ENCODE measurements at regions not wholly inside any gene's neighbourhood (a gene's known extent, or its start where the extent isn't known, plus 50 kb on each side); places are given as distances from the start of the nearest gene placed in this dataset.

- Mint-ChIP-seq H3K4me1 (no peaks in the 10 kb centered on the region), H3K4me3 (no peak overlapping the region), H3K9me3 (ENCODE audit: insufficient read depth) (peaks cover 3% of the 10 kb centered on the region), H3K27me3 (no peaks in the 10 kb centered on the region), H3K27ac (no peak overlapping the region)
- Histone ChIP-seq H3K4me3 (ENCODE audit: control extremely low read depth in 1 of 5, extremely low read depth in 1 of 5, insufficient read depth in 1 of 5, low read depth in 2 of 5, low read length in 4 of 5) (no peak overlapping the region), H3K79me2 (ENCODE audit: control insufficient read depth, insufficient read depth, low read length) (no peaks in the 10 kb centered on the region), H3K9me3 (ENCODE audit: control extremely low read depth in 1 of 3, control insufficient read depth in 2 of 3, insufficient read depth in 1 of 3, low read length in 2 of 3) (no peaks in the 10 kb centered on the region), H3K4me1 (ENCODE audit: control insufficient read depth in 2 of 2, insufficient read depth in 2 of 2, low read length in 2 of 2) (no peaks in the 10 kb centered on the region), H3K36me3 (replicated peaks in 1 of 2; ENCODE audit: control extremely low read depth in 1 of 2, control insufficient read depth in 1 of 2, extremely low read depth in 1 of 2, insufficient read depth in 2 of 2, low read length in 1 of 2) (no peaks in the 10 kb centered on the region), H3K27me3 (replicated peaks in 1 of 4; ENCODE audit: control extremely low read depth in 1 of 4, control insufficient read depth in 3 of 4, insufficient read depth in 4 of 4, low read length in 3 of 4) (no peaks in the 10 kb centered on the region), H2AFZ (ENCODE audit: insufficient read depth, low read depth, low read length, poor library complexity, severe bottlenecking) (no peak overlapping the region), H3K4me2 (replicated peaks; ENCODE audit: low read depth, low read length, poor library complexity, severe bottlenecking) (no peak overlapping the region), H3K27ac (ENCODE audit: low read length in 2 of 2) (no peak overlapping the region), H3K9ac (ENCODE audit: low read length) (no peak overlapping the region), H4K20me1 (ENCODE audit: control insufficient read depth, insufficient read depth, low read length, poor library complexity, severe bottlenecking) (no peaks in the 10 kb centered on the region)
- DNase-seq (no peak), ATAC-seq (ENCODE audit: low read depth) (no peak)
- TF ChIP-seq EZH2 (IDR thresholded peaks at IDR 0.05; ENCODE audit: borderline replicate concordance, insufficient read depth, low read depth, low read length, poor library complexity, severe bottlenecking) (no peak), CTCF (IDR thresholded peaks at IDR 0.05) (no peak)
- no CpG with 5 or more reads among the region's 2 CpGs for WGBS (ENCODE audit: insufficient coverage)
- intact Hi-C loops (cut with micrococcal nuclease) = no loop called here
- ChIA-PET POLR2A (no interaction called here), CTCF (no interaction called here)
Measured at GRCh38 chr4:157739242-157739641, 433.6 kb downstream of the GASK1B start.

DNA sequence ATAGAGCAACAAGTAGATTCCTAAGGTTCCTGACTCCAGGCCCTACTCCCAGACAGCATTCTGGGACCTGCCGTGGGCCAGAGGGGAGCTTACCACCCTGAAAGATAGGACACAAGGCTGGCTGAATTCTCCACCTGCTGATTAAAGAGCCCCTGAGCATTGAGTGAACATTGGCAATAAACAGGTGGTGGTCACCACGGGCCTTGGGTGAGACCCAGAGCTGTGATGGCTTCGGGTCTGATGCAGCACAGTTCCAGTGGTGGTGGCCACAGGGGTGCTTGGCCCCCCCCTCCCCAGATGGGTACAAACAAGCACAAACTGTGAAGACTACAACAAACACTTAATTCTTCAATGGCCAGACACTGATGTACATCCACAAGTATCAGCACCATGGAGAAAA lies 444.6 kb downstream of the GASK1B start:
- Mint-ChIP-seq H3K27ac (no peak overlapping the region), H3K27me3 (no peaks in the 10 kb centered on the region), H3K4me1 (no peaks in the 10 kb centered on the region), H3K4me3 (no peak overlapping the region), H3K9me3 (ENCODE audit: insufficient read depth) (peaks cover 2% of the 10 kb centered on the region)
- H2AFZ ChIP-seq (ENCODE audit: insufficient read depth, low read depth, low read length, poor library complexity, severe bottlenecking) = no peak overlapping the region
- H3K9ac ChIP-seq (ENCODE audit: low read length) = no peak overlapping the region
- ATAC-seq (ENCODE audit: low read depth) (no peak), DNase-seq (no peak)
- H3K4me3 ChIP-seq (ENCODE audit: control extremely low read depth in 1 of 5, extremely low read depth in 1 of 5, insufficient read depth in 1 of 5, low read depth in 2 of 5, low read length in 4 of 5) = no peak overlapping the region
- H3K9me3 ChIP-seq (ENCODE audit: control extremely low read depth in 1 of 3, control insufficient read depth in 2 of 3, insufficient read depth in 1 of 3, low read length in 2 of 3) = peaks cover 0 to 12% (median 0%) of the 10 kb centered on the region in 3 donors
- H3K27ac ChIP-seq (ENCODE audit: low read length in 2 of 2) = no peak overlapping the region
- no peak overlapping the region for H3K4me2 ChIP-seq (replicated peaks; ENCODE audit: low read depth, low read length, poor library complexity, severe bottlenecking)
- no peak for TF ChIP-seq EZH2 (IDR thresholded peaks at IDR 0.05; ENCODE audit: borderline replicate concordance, insufficient read depth, low read depth, low read length, poor library complexity, severe bottlenecking)
- TF ChIP-seq CTCF (IDR thresholded peaks at IDR 0.05) = no peak
- intact Hi-C loops (cut with micrococcal nuclease) = no loop called here
- POLR2A ChIA-PET = no interaction called here
- H3K79me2 ChIP-seq (ENCODE audit: control insufficient read depth, insufficient read depth, low read length) = no peaks in the 10 kb centered on the region
- CTCF ChIA-PET = no interaction called here
- no peaks in the 10 kb centered on the region for H3K4me1 ChIP-seq (ENCODE audit: control insufficient read depth in 2 of 2, insufficient read depth in 2 of 2, low read length in 2 of 2)
- no peaks in the 10 kb centered on the region for H3K36me3 ChIP-seq (replicated peaks in 1 of 2; ENCODE audit: control extremely low read depth in 1 of 2, control insufficient read depth in 1 of 2, extremely low read depth in 1 of 2, insufficient read depth in 2 of 2, low read length in 1 of 2)
- no peaks in the 10 kb centered on the region for H4K20me1 ChIP-seq (ENCODE audit: control insufficient read depth, insufficient read depth, low read length, poor library complexity, severe bottlenecking)
- WGBS (ENCODE audit: insufficient coverage) = 100% methylated on average over 2 of the region's 3 CpGs
- H3K27me3 ChIP-seq (replicated peaks in 1 of 4; ENCODE audit: control extremely low read depth in 1 of 4, control insufficient read depth in 3 of 4, insufficient read depth in 4 of 4, low read length in 3 of 4) = no peaks in the 10 kb centered on the region

Data from B cell (primary cell).